ENCODE measurements at regions not wholly inside any gene's neighbourhood (a gene's known extent, or its start where the extent isn't known, plus 50 kb on each side); places are given as distances from the start of the nearest gene placed in this dataset.

- TF ChIP-seq CTCF (IDR thresholded peaks at IDR 0.05) (no peak), EZH2 (IDR thresholded peaks at IDR 0.05; ENCODE audit: borderline replicate concordance, insufficient read depth, low read depth, low read length, poor library complexity, severe bottlenecking) (no peak)
These were observed 172.3 kb downstream of the ADGRL4 start for GRCh38 chr1:78834201-78834741.

Data from B cell (primary cell).